ENCODE measurements at regions not wholly inside any gene's neighbourhood (a gene's known extent, or its start where the extent isn't known, plus 50 kb on each side); places are given as distances from the start of the nearest gene placed in this dataset.

DNA sequence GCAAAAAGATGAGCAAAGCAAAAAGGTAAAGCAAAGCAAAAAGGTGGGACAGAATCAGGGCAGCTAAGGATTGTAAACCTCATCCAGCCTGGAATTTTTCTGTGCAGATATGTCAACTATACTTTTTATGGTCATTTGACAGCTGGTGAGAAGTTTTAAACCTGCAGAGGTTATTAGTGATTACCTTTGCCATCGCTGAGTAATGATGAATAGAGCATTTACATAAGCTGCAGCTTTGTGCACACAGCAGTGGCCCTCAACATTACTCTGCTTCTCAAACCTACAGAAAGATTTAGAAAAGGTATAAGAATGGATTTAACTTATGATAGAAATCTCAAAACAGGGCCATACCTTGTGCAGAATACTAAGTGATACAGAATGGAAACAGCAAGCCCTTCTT is 54.5 kb upstream of the C4orf54 start:
- DNase-seq = no peak

DNA sequence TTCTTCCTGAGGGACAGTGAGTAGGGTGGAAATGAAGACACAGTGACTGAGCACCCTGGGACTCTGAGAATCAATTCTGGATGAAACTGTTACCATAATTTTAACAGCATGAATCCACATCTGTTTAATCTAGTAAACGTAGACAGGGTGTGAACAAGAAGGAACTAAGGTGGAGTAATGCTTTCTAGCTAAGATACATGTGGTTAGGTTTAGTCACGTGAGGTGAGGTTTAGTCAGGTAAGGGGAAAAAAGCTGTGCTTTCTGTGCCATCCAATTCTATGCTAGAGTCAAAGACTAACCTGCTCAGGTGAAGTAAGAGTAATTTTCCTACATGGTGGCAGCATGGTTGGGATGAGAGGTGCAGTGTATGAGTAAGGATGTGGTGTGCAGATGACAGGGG is 54.0 kb upstream of the C4orf54 start:
- no peak for DNase-seq

DNA sequence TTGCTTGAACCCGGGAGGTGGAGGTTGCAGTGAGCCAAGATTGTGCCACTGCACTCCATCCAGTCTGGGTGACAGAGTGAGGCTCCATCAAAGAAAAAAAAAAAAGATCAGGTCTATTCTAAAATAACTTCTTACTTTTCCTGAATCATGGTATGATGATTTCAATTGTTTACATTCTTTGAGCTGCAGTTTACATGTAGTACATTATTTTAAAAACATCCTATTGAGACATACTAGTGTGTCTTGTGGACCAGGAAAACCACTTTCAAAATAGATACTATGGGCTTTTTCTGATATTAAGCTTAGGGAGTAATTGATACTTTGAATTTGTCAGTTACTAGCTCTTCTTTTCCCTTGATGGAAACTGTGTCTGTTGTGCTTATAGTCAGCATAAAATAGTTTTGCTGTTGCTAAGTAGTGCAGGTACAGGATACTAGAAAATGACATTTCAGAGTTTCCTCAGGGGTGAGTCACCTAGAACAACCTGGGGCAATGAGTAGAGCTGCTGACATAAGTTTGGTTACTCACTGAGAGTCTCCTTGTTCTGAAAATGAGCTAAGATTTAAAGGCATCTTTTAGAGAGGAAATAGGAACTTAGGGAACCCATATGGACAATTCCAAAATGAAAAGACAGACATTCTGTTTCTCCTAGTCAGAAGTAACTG is 53.2 kb upstream of the C4orf54 start:
- DNase-seq = no peak

DNA sequence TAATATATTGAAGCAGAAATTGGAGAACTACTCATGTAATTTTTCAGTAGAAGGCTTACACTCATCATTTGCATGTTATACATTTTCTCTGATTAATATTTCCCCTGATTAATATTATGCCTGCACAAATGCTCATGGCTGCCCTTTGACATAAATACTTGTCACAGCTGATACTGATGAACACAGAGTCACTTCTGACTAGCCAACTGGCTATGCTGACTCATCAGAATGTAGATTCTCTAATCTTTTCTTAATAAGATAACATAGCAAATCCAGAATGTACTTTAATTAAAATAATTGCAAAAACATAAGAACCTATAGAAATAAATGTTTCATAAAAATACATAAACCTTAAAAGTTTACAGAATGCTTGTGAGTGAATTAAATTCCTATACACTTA is 52.4 kb upstream of the C4orf54 start:
- DNase-seq = no peak

DNA sequence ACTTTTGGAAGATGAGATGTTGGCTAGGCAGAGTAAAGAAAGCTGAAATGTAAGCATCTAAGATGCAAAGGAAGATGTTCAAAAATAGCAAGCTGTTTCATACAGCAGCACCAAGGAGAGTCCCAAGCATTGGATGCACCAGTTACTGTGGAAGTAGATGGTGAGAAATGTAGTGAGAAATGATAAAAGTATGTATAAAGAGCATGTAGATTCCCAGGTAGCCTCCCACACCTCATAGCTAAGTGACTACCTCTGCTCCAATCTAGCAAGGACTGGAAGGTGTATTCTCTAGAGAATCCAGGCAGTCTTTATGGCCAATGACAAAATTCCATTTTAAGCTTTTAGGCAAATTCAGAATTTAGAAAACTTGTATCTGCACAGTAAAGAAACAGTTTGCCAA is 50.9 kb upstream of the C4orf54 start:
- no peak for DNase-seq

All from MV-4-11 (cell line).